Activated CD4-positive, alpha-beta T cell treated with anti-CD3 and anti-CD28 coated beads, Interleukin-2, amount 50 U/mL, for 16 hours (primary cell): ENCODE measurements at regions not wholly inside any gene's neighbourhood (a gene's known extent, or its start where the extent isn't known, plus 50 kb on each side); places are given as distances from the start of the nearest gene placed in this dataset.
"Not testable (repeated sequence)": the region's sequence is repeated elsewhere in the genome, so short reads cannot be mapped to it uniquely, and the experiment has no call there.

ENCODE experiments used
- DNase-seq: peaks from one replicate; pipeline ENCODE4 v3.0.0-alpha.2; 2020

DNA sequence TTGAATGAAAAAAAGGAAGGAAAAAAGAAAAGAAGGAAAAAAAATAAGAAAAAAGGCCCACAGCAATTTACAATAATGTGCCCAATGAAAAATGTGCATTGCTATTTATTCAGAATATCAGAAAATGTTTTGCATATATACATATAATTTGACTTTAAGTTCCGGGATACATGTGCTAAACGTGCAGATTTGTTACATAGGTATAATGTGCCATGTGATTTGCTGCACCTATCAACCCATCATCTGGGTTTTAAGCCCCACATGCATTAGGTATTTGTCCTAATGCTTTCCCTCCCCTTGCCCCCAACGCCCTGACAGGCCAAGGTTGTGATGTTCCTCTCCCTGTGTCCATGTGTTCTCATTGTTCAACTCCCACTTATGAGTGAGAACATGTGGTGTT, 738.0 kb upstream of the CDH6 start:
- not testable (repeated sequence) for DNase-seq

GRCh38 chr5:30453168-30453567, 740.3 kb upstream of the CDH6 start:
- no peak for DNase-seq

- DNase-seq = no peak
These were observed 743.3 kb upstream of the CDH6 start for GRCh38 chr5:30450153-30450552.

DNA sequence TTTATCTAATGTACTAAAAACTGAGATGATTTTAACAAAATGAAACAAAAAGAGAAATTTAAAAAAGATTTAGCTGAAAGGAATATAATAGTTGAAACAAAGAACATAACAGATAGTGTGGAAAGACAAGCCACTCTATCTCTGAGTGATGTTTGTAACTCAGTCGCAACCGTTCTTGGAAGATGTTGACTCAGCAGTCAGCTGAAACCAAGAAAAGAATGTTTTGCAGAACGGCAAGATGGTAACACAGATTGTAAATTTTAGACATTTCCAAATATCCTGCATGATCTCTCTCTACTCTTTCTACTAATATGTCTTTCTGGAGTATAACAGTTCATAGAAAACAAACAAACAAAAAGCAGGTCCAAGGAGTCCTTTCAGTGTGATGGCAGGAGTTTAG, 746.1 kb upstream of the CDH6 start:
- no peak for DNase-seq

DNA sequence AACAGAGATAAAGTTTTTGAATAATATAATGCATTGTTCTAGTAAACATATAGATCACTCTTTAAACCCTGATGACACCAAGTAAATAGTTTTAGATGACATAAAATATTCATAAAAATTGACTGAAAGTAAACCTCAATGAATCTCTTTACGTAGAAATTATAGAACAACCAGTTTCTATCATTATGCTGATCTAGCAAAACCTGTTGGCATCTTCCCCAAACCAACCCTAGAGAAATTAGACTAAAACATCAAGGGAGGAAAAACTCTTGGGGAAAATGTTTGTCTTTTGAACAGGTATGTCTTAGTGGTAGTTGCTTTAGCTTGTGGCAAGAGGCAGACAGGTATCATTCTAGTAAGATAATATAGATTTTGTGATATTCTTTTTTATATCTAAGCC, 747.0 kb upstream of the CDH6 start:
- DNase-seq = no peak

- no peak for DNase-seq
These were observed 754.7 kb upstream of the CDH6 start for GRCh38 chr5:30438785-30439184.

DNA sequence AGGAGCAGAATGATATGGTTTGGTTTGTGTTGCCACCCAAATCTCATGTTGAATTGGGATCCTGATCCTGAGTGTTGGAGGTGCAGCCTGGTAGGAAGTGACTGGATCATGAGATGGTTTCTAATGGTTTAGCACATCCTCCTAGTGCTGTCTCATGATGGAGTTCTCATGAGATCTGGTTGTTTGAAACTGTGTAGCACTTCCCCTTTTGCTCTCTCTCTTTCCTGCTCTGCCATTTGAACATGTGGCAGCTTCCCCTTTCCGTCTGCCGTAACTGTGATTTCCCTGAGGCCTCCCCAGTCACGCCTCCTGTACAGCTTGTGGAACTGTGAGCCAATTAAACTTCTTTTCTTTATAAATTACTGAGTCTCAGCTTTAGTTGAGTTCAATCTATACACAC, 756.8 kb upstream of the CDH6 start:
- no peak for DNase-seq

DNA sequence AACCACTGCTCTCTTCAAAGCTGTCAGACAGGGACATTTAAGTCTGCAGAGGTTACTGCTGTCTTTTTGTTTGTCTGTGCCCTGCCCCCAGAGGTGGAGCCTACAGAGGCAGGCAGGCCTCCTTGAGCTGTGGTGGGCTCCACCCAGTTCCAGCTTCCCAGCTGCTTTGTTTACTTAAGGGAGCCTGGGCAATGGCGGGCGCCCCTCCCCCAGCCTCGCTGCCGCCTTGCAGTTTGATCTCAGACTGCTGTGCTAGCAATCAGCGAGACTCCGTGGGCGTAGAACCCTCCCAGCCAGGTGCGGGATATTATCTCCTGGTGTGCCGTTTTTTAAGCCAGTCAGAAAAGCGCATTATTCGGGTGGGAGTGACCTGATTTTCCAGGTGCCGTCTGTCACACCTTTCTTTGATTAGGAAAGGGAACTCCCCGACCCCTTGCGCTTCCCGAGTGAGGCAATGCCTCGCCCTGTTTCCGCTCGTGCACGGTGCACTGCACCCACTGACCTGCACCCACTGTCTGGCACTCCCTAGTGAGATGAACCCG, 764.5 kb upstream of the CDH6 start:
- DNase-seq = not testable (repeated sequence)

GRCh38 chr5:30414078-30414477, 779.4 kb upstream of the CDH6 start:
- no peak for DNase-seq

GRCh38 chr5:30413540-30413939, 779.9 kb upstream of the CDH6 start:
- DNase-seq = no peak

DNA sequence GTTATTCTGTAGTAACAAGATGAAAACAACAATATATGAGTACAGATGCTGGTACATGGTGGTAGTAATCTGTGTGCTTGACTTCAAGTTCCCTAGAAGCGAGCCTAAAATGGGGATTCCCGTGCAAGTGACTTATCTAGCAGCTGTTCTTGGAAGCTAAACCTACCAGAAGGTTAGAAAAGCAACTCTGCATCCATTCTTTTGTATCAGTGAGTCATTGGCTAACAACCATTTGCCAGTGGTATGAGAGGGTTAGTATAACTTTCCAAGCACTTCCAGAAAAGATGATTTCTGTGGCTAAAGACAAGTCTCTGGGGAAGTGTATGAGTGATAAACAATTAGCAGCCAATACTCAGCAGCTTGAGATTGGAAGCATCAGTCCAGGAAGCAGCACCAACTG, 787.7 kb upstream of the CDH6 start:
- DNase-seq = no peak

DNA sequence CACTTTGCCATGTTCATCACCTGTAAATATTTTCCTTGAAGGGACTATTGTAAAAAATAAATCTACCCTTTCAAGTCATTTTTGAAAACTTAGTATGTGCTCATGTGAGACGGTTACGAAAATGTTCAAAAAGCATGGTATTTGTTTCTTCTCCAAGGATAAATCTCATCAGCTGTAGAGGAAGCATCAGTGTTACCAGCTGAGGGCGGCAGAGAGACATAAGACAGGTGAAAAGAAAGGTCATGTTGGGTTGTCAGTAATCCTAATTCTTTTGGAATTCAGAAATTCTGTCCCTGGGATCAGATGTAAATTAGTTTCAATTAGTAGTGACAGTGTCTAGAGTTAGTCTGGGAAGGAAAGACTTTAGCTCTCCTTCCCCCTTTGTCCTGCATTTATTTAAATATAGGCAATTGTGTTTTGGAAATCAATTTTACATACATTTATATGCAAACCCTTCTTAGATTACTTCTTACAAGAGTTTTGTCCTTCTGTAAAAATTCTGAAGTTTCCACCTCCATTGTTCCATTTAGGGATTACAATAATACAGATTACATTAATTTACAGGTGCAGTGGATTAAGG, 791.9 kb upstream of the CDH6 start:
- DNase-seq = peak; percentile 2

DNA sequence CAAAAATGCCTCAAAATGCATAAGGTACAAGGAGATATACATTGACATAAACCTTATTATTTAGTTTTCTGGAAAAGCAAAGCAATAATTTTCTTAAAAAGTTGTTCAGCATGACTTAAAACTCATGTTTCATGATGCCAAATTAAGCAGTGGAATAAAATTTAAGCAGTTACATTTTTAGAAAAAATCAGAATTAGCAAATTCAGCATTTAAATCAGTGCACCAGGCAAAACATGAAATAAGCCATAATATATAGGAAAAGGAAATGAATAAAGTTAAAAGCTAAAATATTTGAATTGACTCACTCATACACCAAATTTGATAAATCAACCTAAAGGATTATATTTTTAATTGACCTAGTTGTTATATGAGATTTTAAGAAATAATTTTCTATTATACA, 795.1 kb upstream of the CDH6 start:
- DNase-seq = no peak

DNA sequence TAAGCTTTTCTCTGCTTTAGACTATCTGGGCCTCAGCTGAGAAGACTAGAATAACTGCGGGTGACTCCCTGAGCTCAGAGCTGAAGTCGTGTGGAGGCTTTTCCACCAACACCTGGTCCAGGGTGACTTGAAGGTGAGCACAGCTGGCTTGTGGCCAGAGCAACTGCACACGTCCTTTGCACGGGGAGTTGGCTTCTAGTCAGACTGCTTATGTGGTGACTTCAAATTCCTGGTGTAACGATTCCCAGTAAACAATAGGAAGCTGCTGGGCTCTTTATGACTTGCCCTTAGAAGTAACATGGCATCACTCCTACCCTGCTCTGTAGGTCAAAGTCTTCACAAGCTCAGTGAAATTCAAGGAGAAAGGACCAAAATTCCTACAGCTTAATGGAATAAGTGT, 800.6 kb upstream of the CDH6 start:
- DNase-seq = no peak

- no peak for DNase-seq
These were observed 803.4 kb upstream of the CDH6 start for GRCh38 chr5:30390095-30390494.

- no peak for DNase-seq
These were observed 805.4 kb upstream of the CDH6 start for GRCh38 chr5:30387974-30388632.

GRCh38 chr5:30385754-30386153, 807.7 kb upstream of the CDH6 start:
- no peak for DNase-seq

DNA sequence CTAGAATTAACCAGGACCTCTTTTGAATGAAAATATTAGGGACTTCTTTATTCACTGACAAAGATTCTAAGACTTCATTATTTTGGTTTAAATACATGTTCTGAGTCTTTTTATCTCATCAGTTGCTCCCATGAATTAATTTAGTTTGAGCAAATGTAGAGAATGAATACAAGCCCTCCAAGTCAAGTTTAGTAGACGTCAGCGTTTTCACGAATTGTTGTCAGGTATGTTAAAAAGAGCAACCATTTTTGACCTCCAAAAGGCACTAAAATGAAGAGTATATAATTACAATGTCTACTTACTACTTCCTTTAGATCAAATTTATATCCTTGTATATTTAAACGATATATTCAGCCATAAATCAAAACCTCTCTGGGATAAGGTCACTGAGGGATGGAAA, 809.3 kb upstream of the CDH6 start:
- DNase-seq = no peak

DNA sequence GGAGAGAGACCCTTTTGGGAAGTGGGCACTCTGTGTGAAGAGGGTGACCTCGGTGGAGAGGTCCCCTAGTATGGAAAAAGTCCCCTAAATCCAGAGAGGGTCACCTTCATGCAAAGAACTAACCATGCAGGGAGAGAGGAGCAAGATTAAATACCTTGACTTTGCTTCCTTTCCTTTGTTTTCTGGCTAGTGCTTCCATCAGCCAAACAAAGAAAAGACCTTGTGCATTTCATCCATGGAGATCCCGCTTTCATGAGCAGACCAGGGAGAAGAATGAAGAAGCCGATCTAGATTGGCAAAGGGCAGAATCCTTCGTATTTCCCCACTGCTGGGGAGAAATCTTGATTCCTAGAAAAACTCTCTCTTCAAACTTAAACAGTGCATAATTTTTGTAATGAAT, 813.3 kb upstream of the CDH6 start:
- DNase-seq = no peak

GRCh38 chr5:30376848-30377247, 816.6 kb upstream of the CDH6 start:
- no peak for DNase-seq

GRCh38 chr5:30368064-30368463, 825.4 kb upstream of the CDH6 start:
- DNase-seq = no peak

DNA sequence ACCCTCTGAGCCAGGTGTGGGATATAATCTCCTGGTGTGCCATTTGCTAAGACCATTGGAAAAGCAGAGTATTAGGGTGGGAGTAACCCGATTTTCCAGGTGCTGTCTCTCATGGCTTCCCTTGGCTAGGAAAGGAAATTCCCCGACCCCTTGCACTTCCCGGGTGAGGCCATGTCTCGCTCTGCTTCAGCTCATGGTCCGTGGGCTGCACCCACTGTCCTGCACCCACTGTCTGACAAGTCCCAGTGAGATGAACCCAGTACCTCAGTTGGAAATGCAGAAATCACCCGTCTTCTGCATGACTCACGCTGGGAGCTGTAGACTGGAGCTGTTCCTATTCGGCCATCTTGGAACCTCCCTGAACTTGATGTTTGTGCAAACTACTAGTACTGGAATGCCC, 828.5 kb upstream of the CDH6 start:
- DNase-seq = not testable (repeated sequence)

DNA sequence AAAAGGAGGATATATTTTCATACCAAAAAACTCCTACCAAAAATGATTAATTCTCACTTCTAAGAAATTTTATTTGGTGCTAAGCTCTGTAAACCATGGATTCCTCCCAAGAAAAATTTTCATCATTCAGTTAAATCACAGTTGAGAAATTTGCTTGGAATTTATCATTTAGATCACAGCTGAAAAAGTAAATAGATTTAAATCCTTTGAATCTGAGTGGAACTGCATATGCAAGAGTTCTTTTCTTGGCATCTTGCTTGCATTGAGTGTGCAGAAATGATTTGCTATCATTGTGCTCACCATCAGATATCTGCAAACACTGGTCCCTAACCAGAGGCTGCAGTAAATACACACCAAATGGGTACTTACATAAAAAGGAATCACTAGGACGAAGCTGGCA, 836.1 kb upstream of the CDH6 start:
- DNase-seq = no peak

DNA sequence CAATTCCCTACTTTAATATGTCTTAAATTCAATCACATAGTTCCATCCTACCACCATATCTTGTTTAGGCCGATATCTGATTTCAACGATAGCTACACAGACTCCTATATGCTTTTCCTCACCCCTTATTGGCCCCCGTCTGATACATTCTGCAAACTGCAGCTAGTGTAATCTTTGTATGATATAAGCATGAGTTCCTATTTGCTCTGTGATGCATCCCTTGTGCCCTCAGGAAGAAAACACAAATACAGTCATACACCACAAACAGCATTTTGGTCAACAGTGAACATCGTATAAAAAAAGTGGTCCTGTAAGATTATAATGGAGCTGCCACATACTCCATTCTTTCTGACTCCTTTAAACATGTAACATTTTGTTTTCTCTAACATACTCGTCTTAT, 837.8 kb upstream of the CDH6 start:
- DNase-seq = no peak

DNA sequence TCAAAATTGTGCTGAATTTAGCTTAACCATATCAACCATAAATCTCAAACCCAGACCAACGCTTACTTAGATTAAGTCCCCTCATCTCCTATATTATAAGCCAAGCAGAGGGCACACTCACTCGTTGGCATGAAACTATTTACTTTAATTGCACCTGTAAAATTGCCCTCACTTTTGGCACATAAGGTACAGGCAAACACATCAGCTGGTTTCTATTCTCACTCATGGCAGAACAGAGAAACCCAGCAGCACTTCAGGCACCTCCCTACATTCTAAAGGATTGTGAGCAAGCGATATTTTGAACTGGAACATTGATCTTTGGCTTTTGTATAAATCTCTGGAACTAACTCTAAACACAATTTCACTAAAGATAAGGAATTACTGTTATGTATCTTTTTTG, 845.6 kb upstream of the CDH6 start:
- no peak for DNase-seq
